HepG2 (cell line): ENCODE measurements at regions not wholly inside any gene's neighbourhood (a gene's known extent, or its start where the extent isn't known, plus 50 kb on each side); places are given as distances from the start of the nearest gene placed in this dataset.

ENCODE experiments used
- CENPX ChIP-seq: sonication (generic); formaldehyde crosslinking; IDR thresholded peaks from 2 replicates; pipeline ENCODE4 v1.9.0; 2021; ENCODE audit warnings: mild to moderate bottlenecking, missing genetic modification reagents, moderate library complexity
- HNRNPLL ChIP-seq: fragments of 200-400 bp; formaldehyde crosslinking; IDR thresholded peaks from 2 replicates; pipeline ENCODE4 v1.6.1; 2017; ENCODE audit warnings: mild to moderate bottlenecking, low read depth, low read length; ENCODE audit not compliant: poor library complexity, severe bottlenecking
- KLF11 ChIP-seq: IDR thresholded peaks from 2 replicates; pipeline ENCODE4 v1.6.1; 2016; ENCODE audit warnings: missing compliant biosample characterization
- REPIN1 ChIP-seq: sonication (generic); formaldehyde crosslinking; IDR thresholded peaks from 2 replicates; pipeline ENCODE4 v1.8.0; 2022; ENCODE audit warnings: missing genetic modification reagents, low read depth, mild to moderate bottlenecking, borderline replicate concordance
- ZNF274 ChIP-seq: sonication (generic); formaldehyde crosslinking; IDR thresholded peaks from 2 replicates; pipeline ENCODE4 v1.5.1; 2020; ENCODE audit warnings: mild to moderate bottlenecking, missing genetic modification reagents
- ZNF841 ChIP-seq: sonication (generic); formaldehyde crosslinking; IDR thresholded peaks from 2 replicates; pipeline ENCODE4 v1.8.1; 2023; ENCODE audit warnings: missing genetic modification reagents, borderline replicate concordance
- ZNF891 ChIP-seq: sonication (generic); formaldehyde crosslinking; IDR thresholded peaks from 2 replicates; pipeline ENCODE4 v1.5.0; 2020; ENCODE audit warnings: mild to moderate bottlenecking, missing genetic modification reagents
- ZSCAN29 ChIP-seq: sonication (generic); formaldehyde crosslinking; conservative IDR thresholded peaks from 2 replicates; pipeline ENCODE4 v1.4.0; 2020; ENCODE audit warnings: mild to moderate bottlenecking, missing genetic modification reagents
- TF ChIP-seq, protein P1 (sequence below): sonication (generic); formaldehyde crosslinking; IDR thresholded peaks from 2 replicates; pipeline ENCODE4 v1.4.0; 2020; ENCODE audit warnings: missing genetic modification reagents
- TF ChIP-seq, protein P2 (sequence below): sonication (generic); formaldehyde crosslinking; conservative IDR thresholded peaks from 2 replicates; pipeline ENCODE4 v1.4.0; 2020; ENCODE audit warnings: missing genetic modification reagents
- TF ChIP-seq, protein P3 (sequence below), 2 experiments: sonication (generic) in 1 of 2; formaldehyde crosslinking in 1 of 2; IDR thresholded peaks; 2 replicates each; pipeline versions ENCODE4 v1.4.0 to v1.6.1; 2016 to 2020; ENCODE audit warnings: borderline replicate concordance in 1 of 2, low read depth in 1 of 2, mild to moderate bottlenecking in 1 of 2, missing genetic modification reagents in 1 of 2

- TF ChIP-seq REPIN1 (CRISPR knock-in tag) (no peak), CENPX (no peak), ZNF891 (CRISPR knock-in tag) (no peak), ZSCAN29 (no peak), HNRNPLL (no peak), KLF11 (CRISPR knock-in tag) (no peak), ZNF274 (CRISPR knock-in tag) (no peak), ZNF841 (CRISPR knock-in tag) (no peak)
- TF ChIP-seq, protein P1, sequence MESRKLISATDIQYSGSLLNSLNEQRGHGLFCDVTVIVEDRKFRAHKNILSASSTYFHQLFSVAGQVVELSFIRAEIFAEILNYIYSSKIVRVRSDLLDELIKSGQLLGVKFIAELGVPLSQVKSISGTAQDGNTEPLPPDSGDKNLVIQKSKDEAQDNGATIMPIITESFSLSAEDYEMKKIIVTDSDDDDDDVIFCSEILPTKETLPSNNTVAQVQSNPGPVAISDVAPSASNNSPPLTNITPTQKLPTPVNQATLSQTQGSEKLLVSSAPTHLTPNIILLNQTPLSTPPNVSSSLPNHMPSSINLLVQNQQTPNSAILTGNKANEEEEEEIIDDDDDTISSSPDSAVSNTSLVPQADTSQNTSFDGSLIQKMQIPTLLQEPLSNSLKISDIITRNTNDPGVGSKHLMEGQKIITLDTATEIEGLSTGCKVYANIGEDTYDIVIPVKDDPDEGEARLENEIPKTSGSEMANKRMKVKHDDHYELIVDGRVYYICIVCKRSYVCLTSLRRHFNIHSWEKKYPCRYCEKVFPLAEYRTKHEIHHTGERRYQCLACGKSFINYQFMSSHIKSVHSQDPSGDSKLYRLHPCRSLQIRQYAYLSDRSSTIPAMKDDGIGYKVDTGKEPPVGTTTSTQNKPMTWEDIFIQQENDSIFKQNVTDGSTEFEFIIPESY (CRISPR knock-in tag) = no peak
- TF ChIP-seq, protein P2, sequence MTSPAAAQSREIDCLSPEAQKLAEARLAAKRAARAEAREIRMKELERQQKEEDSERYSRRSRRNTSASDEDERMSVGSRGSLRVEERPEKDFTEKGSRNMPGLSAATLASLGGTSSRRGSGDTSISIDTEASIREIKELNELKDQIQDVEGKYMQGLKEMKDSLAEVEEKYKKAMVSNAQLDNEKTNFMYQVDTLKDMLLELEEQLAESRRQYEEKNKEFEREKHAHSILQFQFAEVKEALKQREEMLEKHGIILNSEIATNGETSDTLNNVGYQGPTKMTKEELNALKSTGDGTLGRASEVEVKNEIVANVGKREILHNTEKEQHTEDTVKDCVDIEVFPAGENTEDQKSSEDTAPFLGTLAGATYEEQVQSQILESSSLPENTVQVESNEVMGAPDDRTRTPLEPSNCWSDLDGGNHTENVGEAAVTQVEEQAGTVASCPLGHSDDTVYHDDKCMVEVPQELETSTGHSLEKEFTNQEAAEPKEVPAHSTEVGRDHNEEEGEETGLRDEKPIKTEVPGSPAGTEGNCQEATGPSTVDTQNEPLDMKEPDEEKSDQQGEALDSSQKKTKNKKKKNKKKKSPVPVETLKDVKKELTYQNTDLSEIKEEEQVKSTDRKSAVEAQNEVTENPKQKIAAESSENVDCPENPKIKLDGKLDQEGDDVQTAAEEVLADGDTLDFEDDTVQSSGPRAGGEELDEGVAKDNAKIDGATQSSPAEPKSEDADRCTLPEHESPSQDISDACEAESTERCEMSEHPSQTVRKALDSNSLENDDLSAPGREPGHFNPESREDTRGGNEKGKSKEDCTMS (CRISPR knock-in tag) = no peak
- TF ChIP-seq, protein P3, sequence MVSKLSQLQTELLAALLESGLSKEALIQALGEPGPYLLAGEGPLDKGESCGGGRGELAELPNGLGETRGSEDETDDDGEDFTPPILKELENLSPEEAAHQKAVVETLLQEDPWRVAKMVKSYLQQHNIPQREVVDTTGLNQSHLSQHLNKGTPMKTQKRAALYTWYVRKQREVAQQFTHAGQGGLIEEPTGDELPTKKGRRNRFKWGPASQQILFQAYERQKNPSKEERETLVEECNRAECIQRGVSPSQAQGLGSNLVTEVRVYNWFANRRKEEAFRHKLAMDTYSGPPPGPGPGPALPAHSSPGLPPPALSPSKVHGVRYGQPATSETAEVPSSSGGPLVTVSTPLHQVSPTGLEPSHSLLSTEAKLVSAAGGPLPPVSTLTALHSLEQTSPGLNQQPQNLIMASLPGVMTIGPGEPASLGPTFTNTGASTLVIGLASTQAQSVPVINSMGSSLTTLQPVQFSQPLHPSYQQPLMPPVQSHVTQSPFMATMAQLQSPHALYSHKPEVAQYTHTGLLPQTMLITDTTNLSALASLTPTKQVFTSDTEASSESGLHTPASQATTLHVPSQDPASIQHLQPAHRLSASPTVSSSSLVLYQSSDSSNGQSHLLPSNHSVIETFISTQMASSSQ (IDR thresholded peaks at IDR 0.05; ENCODE audit: low read depth) = no peak
- TF ChIP-seq, protein P3 (CRISPR knock-in tag; IDR thresholded peaks at IDR 0.05; ENCODE audit: borderline replicate concordance) = no peak
These were observed 1212.4 kb upstream of the TMEM132C start (continued) for GRCh38 chr12:127054531-127054930.
